ENCODE measurements at regions not wholly inside any gene's neighbourhood (a gene's known extent, or its start where the extent isn't known, plus 50 kb on each side); places are given as distances from the start of the nearest gene placed in this dataset.

DNA sequence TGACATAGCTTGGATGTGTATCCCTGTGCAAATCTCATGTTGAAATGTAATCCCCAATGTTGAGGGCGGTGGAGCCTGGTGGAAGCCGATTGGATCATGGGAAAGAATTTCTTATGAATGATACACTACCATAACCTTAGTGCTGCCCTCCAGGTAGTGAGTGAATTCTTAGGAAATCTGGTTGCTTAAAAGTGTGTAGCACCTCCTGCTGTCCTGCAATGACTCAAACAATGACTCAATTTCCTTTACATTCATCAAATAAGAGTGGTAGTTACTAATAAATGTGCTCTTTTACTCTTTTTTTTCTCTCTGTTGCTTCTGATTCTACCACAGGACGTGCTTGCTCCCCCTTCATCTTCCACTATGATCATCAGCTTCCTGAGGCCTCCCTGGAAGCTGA, 1696.0 kb upstream of the CDH9 start:
- Histone ChIP-seq H2BK15ac (ENCODE audit: low read depth, low read length) (no peak overlapping the region), H3K9me3 (ENCODE audit: control insufficient read depth, low read depth, low read length) (no peaks in the 10 kb centered on the region), H2BK5ac (ENCODE audit: insufficient read length, low read length) (no peak overlapping the region), H2BK12ac (ENCODE audit: insufficient read length, low read depth, low read length) (no peak overlapping the region), H3K9ac (ENCODE audit: extremely low read depth, insufficient read length, low read length) (no peak overlapping the region), H3K79me1 (ENCODE audit: insufficient read depth, low read depth, low read length, poor library complexity, severe bottlenecking) (no peaks in the 10 kb centered on the region), H3K79me2 (ENCODE audit: insufficient read depth, low read length) (no peaks in the 10 kb centered on the region), H2BK120ac (ENCODE audit: low read depth, low read length, poor library complexity, severe bottlenecking) (no peak overlapping the region), H3K18ac (ENCODE audit: insufficient read length, low read depth, low read length) (no peak overlapping the region), H3K27ac (ENCODE audit: insufficient read length, low read depth, low read length) (no peak overlapping the region), H3K23me2 (ENCODE audit: insufficient read length, low read depth, low read length, poor library complexity, severe bottlenecking) (no peaks in the 10 kb centered on the region), H2AFZ (ENCODE audit: low read length) (no peak overlapping the region), H3K56ac (ENCODE audit: insufficient read length, low read depth, low read length) (no peak overlapping the region), H4K8ac (replicated peaks; ENCODE audit: insufficient read length, low read depth, low read length) (no peak overlapping the region), H4K91ac (ENCODE audit: insufficient read length, low read depth, low read length) (no peak overlapping the region), H3K14ac (ENCODE audit: insufficient read depth, low read length) (no peak overlapping the region), H3T11ph (ENCODE audit: low read length) (no peak overlapping the region), H3K4me1 (ENCODE audit: insufficient read depth, low read length) (no peaks in the 10 kb centered on the region), H2BK20ac (ENCODE audit: low read depth, low read length, poor library complexity, severe bottlenecking) (no peak overlapping the region), H2AK5ac (ENCODE audit: insufficient read length, low read length) (no peak overlapping the region), H3K27me3 (ENCODE audit: insufficient read depth, low read length) (no peaks in the 10 kb centered on the region), H3K23ac (ENCODE audit: insufficient read length, low read depth, low read length) (no peak overlapping the region), H4K5ac (ENCODE audit: insufficient read length, low read depth, low read length) (no peak overlapping the region), H3K4me2 (ENCODE audit: insufficient read depth, insufficient read length, low read length) (no peak overlapping the region), H3K4ac (ENCODE audit: low read depth, low read length) (no peak overlapping the region), H4K20me1 (ENCODE audit: control insufficient read depth, insufficient read depth, insufficient read length) (no peaks in the 10 kb centered on the region)
- Mint-ChIP-seq H3K27me3 (ENCODE audit: low read depth) (no peaks in the 10 kb centered on the region), H3K9me3 (no peaks in the 10 kb centered on the region; a peak in 1 of 5 replicates), H3K4me3 (no peak overlapping the region), H3K4me1 (peaks cover 0 to 5% of the 10 kb centered on the region in 2 experiments; a peak in 1 of 4 replicates), H3K27ac (no peak overlapping the region), H3K36me3 (ENCODE audit: insufficient read depth in 1 of 3, low read depth in 3 of 3) (no peaks in the 10 kb centered on the region)
- TF ChIP-seq, protein P1, sequence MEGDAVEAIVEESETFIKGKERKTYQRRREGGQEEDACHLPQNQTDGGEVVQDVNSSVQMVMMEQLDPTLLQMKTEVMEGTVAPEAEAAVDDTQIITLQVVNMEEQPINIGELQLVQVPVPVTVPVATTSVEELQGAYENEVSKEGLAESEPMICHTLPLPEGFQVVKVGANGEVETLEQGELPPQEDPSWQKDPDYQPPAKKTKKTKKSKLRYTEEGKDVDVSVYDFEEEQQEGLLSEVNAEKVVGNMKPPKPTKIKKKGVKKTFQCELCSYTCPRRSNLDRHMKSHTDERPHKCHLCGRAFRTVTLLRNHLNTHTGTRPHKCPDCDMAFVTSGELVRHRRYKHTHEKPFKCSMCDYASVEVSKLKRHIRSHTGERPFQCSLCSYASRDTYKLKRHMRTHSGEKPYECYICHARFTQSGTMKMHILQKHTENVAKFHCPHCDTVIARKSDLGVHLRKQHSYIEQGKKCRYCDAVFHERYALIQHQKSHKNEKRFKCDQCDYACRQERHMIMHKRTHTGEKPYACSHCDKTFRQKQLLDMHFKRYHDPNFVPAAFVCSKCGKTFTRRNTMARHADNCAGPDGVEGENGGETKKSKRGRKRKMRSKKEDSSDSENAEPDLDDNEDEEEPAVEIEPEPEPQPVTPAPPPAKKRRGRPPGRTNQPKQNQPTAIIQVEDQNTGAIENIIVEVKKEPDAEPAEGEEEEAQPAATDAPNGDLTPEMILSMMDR (conservative IDR thresholded peaks at IDR 0.05) = peak; percentile 28; the same call in 2 of the 3 replicates
- WGBS (ENCODE audit: extremely low coverage, insufficient read length, low lambda C conversion rate) = no CpG with 5 or more reads among the region's 3 CpGs
- DNase-seq = no peak

All from H9 (cell line).